ENCODE measurements at regions not wholly inside any gene's neighbourhood (a gene's known extent, or its start where the extent isn't known, plus 50 kb on each side); places are given as distances from the start of the nearest gene placed in this dataset.
"Not testable (repeated sequence)": the region's sequence is repeated elsewhere in the genome, so short reads cannot be mapped to it uniquely, and the experiment has no call there.

DNA sequence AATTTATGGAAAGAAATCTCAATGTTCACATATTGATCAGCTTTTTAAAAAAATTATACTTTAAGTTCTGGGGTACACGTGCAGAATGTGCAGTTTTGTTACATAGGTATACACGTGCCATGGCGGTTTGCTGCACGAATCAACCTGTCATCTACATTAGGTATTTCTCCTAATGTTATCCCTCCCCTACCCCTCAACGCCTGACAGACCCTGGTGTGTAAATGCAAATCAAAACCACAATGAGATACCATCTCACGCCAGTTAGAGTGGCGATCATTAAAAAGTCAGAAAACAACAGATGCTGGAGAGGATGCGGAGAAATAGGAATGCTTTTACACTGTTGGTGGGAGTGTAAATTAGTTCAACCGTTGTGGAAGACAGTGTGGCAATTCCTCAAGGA is 219.4 kb downstream of the SATB1 start:
- not testable (repeated sequence) for H3K4me3 ChIP-seq (ENCODE audit: low read depth, low read length); DNase-seq (ENCODE audit: low read depth in 4 of 6, low spot score in 6 of 6); H3K4me1 ChIP-seq (ENCODE audit: control insufficient read depth, insufficient read depth, low read length); H3K27me3 ChIP-seq (ENCODE audit: control insufficient read depth, insufficient read depth, low read length); H3K27ac ChIP-seq (ENCODE audit: low read depth, low read length); H3K9me3 ChIP-seq (ENCODE audit: control insufficient read depth, insufficient read depth, low read length); H3K36me3 ChIP-seq (ENCODE audit: control insufficient read depth, insufficient read depth, low read length)
- no CpG with 5 or more reads among the region's 9 CpGs for WGBS (ENCODE audit: insufficient coverage)

- no peak overlapping the region for H3K27ac ChIP-seq (ENCODE audit: low read depth, low read length)
- DNase-seq (ENCODE audit: low read depth in 4 of 6, low spot score in 6 of 6), result no peak
Observed at GRCh38 chr3:18201315-18201714, 223.8 kb downstream of the SATB1 start.

DNA sequence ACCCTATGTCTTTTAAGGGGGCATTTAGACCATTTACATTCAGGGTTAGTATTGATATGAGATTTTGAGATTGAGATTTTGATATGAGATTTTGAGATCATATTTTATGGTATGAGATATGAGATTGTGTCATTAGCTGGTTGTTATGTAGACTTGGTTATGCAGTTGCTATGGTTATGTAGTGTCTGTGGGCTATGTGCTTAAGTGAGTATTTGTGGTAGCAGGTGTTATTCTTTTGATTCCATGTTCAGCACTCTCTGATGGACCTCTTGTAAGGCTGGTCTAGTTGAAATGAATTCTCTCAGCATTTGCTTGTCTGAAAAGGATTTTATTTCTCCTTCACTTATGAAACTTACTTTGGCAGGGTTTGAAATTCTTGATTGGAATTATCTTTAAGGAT is 225.4 kb downstream of the SATB1 start:
- H3K27ac ChIP-seq (ENCODE audit: low read depth, low read length), result no peak overlapping the region
- H3K36me3 ChIP-seq (ENCODE audit: control insufficient read depth, insufficient read depth, low read length), result no peaks in the 10 kb centered on the region
- H3K4me3 ChIP-seq (ENCODE audit: low read depth, low read length), result no peak overlapping the region
- DNase-seq (ENCODE audit: low read depth in 4 of 6, low spot score in 6 of 6), result no peak
- H3K27me3 ChIP-seq (ENCODE audit: control insufficient read depth, insufficient read depth, low read length), result no peaks in the 10 kb centered on the region
- H3K9me3 ChIP-seq (ENCODE audit: control insufficient read depth, insufficient read depth, low read length), result peaks cover 3% of the 10 kb centered on the region
- no peaks in the 10 kb centered on the region for H3K4me1 ChIP-seq (ENCODE audit: control insufficient read depth, insufficient read depth, low read length)

More at GRCh38 chr3:18201315-18201714, 223.8 kb downstream of the SATB1 start:
- Histone ChIP-seq H3K36me3 (ENCODE audit: control insufficient read depth, insufficient read depth, low read length) (no peaks in the 10 kb centered on the region), H3K4me3 (ENCODE audit: low read depth, low read length) (no peak overlapping the region), H3K27me3 (ENCODE audit: control insufficient read depth, insufficient read depth, low read length) (no peaks in the 10 kb centered on the region), H3K4me1 (ENCODE audit: control insufficient read depth, insufficient read depth, low read length) (no peaks in the 10 kb centered on the region), H3K9me3 (ENCODE audit: control insufficient read depth, insufficient read depth, low read length) (peaks cover 3% of the 10 kb centered on the region)

- no peaks in the 10 kb centered on the region for H3K4me1 ChIP-seq (ENCODE audit: control insufficient read depth, insufficient read depth, low read length)
- no peak for DNase-seq (ENCODE audit: low read depth in 4 of 6, low spot score in 6 of 6)
- no peaks in the 10 kb centered on the region for H3K36me3 ChIP-seq (ENCODE audit: control insufficient read depth, insufficient read depth, low read length)
Observed at GRCh38 chr3:18195836-18196235, 229.3 kb downstream of the SATB1 start.

DNA sequence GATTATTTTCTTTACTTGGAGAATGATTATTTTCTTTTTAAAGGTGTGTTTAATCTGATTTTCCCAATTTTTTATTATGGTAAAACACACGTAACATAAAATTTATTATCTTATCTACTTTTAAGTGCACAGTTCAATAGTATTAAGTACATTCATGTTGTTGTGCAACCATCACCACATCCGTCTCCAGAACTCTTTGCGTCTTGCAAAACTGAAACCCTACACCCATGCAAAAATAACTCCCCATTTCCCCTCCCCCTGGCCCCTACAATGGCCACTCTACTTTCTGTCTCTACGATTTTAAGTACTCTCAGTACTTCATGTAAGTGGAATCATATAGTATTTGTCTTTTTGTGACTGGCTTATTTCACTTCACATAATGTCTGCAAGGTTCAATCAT is 230.7 kb downstream of the SATB1 start:
- Histone ChIP-seq H3K27me3 (ENCODE audit: control insufficient read depth, insufficient read depth, low read length) (no peaks in the 10 kb centered on the region), H3K27ac (ENCODE audit: low read depth, low read length) (no peak overlapping the region), H3K9me3 (ENCODE audit: control insufficient read depth, insufficient read depth, low read length) (no peaks in the 10 kb centered on the region), H3K4me3 (ENCODE audit: low read depth, low read length) (no peak overlapping the region), H3K4me1 (ENCODE audit: control insufficient read depth, insufficient read depth, low read length) (no peaks in the 10 kb centered on the region), H3K36me3 (ENCODE audit: control insufficient read depth, insufficient read depth, low read length) (no peaks in the 10 kb centered on the region)
- DNase-seq (ENCODE audit: low read depth in 4 of 6, low spot score in 6 of 6), result no peak
- no CpG with 5 or more reads among the region's 4 CpGs for WGBS (ENCODE audit: insufficient coverage)

More at GRCh38 chr3:18195836-18196235, 229.3 kb downstream of the SATB1 start:
- H3K27me3 ChIP-seq (ENCODE audit: control insufficient read depth, insufficient read depth, low read length), result no peaks in the 10 kb centered on the region
- no peak overlapping the region for H3K27ac ChIP-seq (ENCODE audit: low read depth, low read length)
- peaks cover 3% of the 10 kb centered on the region for H3K9me3 ChIP-seq (ENCODE audit: control insufficient read depth, insufficient read depth, low read length)
- H3K4me3 ChIP-seq (ENCODE audit: low read depth, low read length), result no peak overlapping the region

DNA sequence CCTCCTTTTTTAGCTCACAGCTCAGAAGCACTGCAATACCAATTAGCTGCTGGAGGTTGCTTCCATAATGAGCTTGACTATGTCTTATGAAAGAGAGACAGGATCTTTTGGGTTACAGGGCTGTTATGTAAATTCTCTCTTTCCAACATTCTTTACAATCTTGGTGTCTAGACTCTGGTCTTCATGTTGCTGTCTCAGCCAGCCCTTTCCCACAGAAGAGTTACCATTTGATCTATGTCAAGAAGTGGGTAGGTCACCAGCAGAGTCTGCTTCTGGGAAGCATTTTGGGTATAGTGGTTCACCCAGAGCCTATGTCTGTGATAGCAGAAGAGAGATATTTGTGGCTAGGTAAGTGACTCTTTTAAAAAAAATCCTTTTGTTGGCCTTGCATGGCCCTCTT is 234.5 kb downstream of the SATB1 start:
- no peak overlapping the region for H3K27ac ChIP-seq (ENCODE audit: low read depth, low read length)
- H3K4me1 ChIP-seq (ENCODE audit: control insufficient read depth, insufficient read depth, low read length), result no peaks in the 10 kb centered on the region
- DNase-seq (ENCODE audit: low read depth in 4 of 6, low spot score in 6 of 6), result no peak
- no peaks in the 10 kb centered on the region for H3K9me3 ChIP-seq (ENCODE audit: control insufficient read depth, insufficient read depth, low read length)
- H3K4me3 ChIP-seq (ENCODE audit: low read depth, low read length), result no peak overlapping the region
- H3K36me3 ChIP-seq (ENCODE audit: control insufficient read depth, insufficient read depth, low read length), result no peaks in the 10 kb centered on the region
- no peaks in the 10 kb centered on the region for H3K27me3 ChIP-seq (ENCODE audit: control insufficient read depth, insufficient read depth, low read length)

GRCh38 chr3:18189282-18190050 is 235.7 kb downstream of the SATB1 start:
- H3K36me3 ChIP-seq (ENCODE audit: control insufficient read depth, insufficient read depth, low read length), result no peaks in the 10 kb centered on the region
- H3K4me3 ChIP-seq (ENCODE audit: low read depth, low read length), result no peak overlapping the region
- WGBS (ENCODE audit: insufficient coverage), result 83% methylated on average over 2 of the region's 9 CpGs
- no peaks in the 10 kb centered on the region for H3K9me3 ChIP-seq (ENCODE audit: control insufficient read depth, insufficient read depth, low read length)
- no peaks in the 10 kb centered on the region for H3K4me1 ChIP-seq (ENCODE audit: control insufficient read depth, insufficient read depth, low read length)
- H3K27ac ChIP-seq (ENCODE audit: low read depth, low read length), result no peak overlapping the region
- no peaks in the 10 kb centered on the region for H3K27me3 ChIP-seq (ENCODE audit: control insufficient read depth, insufficient read depth, low read length)
- peak in 2 of 6 donors; percentile 35 to 85 for DNase-seq (ENCODE audit: low read depth in 4 of 6, low spot score in 6 of 6)

- Histone ChIP-seq H3K4me1 (ENCODE audit: control insufficient read depth, insufficient read depth, low read length) (no peaks in the 10 kb centered on the region), H3K4me3 (ENCODE audit: low read depth, low read length) (no peak overlapping the region), H3K27me3 (ENCODE audit: control insufficient read depth, insufficient read depth, low read length) (no peaks in the 10 kb centered on the region), H3K9me3 (ENCODE audit: control insufficient read depth, insufficient read depth, low read length) (no peaks in the 10 kb centered on the region), H3K36me3 (ENCODE audit: control insufficient read depth, insufficient read depth, low read length) (no peaks in the 10 kb centered on the region), H3K27ac (ENCODE audit: low read depth, low read length) (no peak overlapping the region)
- no peak for DNase-seq (ENCODE audit: low read depth in 4 of 6, low spot score in 6 of 6)
- WGBS (ENCODE audit: insufficient coverage), result 61% methylated on average over 2 of the region's 3 CpGs
Observed at GRCh38 chr3:18188491-18188890, 236.6 kb downstream of the SATB1 start.

- Histone ChIP-seq H3K27me3 (ENCODE audit: control insufficient read depth, insufficient read depth, low read length) (no peaks in the 10 kb centered on the region), H3K4me3 (ENCODE audit: low read depth, low read length) (no peak overlapping the region), H3K9me3 (ENCODE audit: control insufficient read depth, insufficient read depth, low read length) (no peaks in the 10 kb centered on the region), H3K36me3 (ENCODE audit: control insufficient read depth, insufficient read depth, low read length) (no peaks in the 10 kb centered on the region), H3K27ac (ENCODE audit: low read depth, low read length) (no peak overlapping the region), H3K4me1 (ENCODE audit: control insufficient read depth, insufficient read depth, low read length) (no peaks in the 10 kb centered on the region)
- WGBS (ENCODE audit: insufficient coverage), result no CpG with 5 or more reads among the region's 1 CpG
- DNase-seq (ENCODE audit: low read depth in 4 of 6, low spot score in 6 of 6), result no peak
Observed at GRCh38 chr3:18185624-18186023, 239.5 kb downstream of the SATB1 start.

DNA sequence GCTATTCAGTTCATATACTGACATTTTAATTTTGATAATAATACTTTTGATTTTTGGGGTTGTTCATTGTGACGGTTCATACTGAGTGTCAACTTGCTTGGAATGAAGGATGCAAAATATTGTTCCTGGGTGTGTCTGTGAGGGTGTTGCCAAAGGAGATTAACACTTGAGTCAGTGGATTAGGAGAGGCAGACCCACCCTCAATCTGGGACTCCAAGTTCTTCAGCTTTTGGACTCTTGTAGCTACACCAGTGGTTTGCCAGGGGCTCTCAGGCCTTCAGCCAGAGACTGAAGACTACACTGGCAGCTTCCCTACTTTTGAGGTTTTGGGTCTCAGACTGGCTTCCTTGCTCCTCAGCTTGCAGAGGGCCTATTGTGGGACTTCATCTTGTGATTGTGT is 242.2 kb downstream of the SATB1 start:
- H3K4me1 ChIP-seq (ENCODE audit: control insufficient read depth, insufficient read depth, low read length); H3K4me3 ChIP-seq (ENCODE audit: low read depth, low read length); DNase-seq (ENCODE audit: low read depth in 4 of 6, low spot score in 6 of 6); H3K36me3 ChIP-seq (ENCODE audit: control insufficient read depth, insufficient read depth, low read length); H3K9me3 ChIP-seq (ENCODE audit: control insufficient read depth, insufficient read depth, low read length); H3K27me3 ChIP-seq (ENCODE audit: control insufficient read depth, insufficient read depth, low read length); H3K27ac ChIP-seq (ENCODE audit: low read depth, low read length): not testable (repeated sequence)
- WGBS (ENCODE audit: insufficient coverage), result 100% methylated on average over 1 of the region's 1 CpG
